Colonic mucosa (tissue), 4 donors: ENCODE measurements at regions not wholly inside any gene's neighbourhood (a gene's known extent, or its start where the extent isn't known, plus 50 kb on each side); places are given as distances from the start of the nearest gene placed in this dataset.

Experiments
- DNase-seq: peaks from one replicate; pipeline ENCODE4 v3.0.0-alpha.2; 2020
- H3K27ac ChIP-seq: fragments of 200-600 bp; one replicate; pipeline ENCODE4 v1.8.0; 2021
- H3K27me3 ChIP-seq: fragments of 200-600 bp; one replicate; pipeline ENCODE4 v1.8.0; 2021
- H3K36me3 ChIP-seq: fragments of 200-600 bp; one replicate; pipeline ENCODE4 v1.8.0; 2021
- H3K4me1 ChIP-seq: fragments of 200-600 bp; one replicate; pipeline ENCODE4 v1.8.0; 2021; ENCODE audit warnings: mild to moderate bottlenecking
- H3K4me3 ChIP-seq: fragments of 200-600 bp; one replicate; pipeline ENCODE4 v1.8.0; 2021
- H3K9ac ChIP-seq, 2 donors: one replicate each; pipeline ENCODE4 v1.7.0; 2013; ENCODE audit warnings: control low read depth in 2 of 2, low read depth in 2 of 2, low read length in 2 of 2
- H3K9me3 ChIP-seq: fragments of 200-600 bp; one replicate; pipeline ENCODE4 v1.8.0; 2021
- CTCF ChIP-seq: fragments of 200-600 bp; IDR thresholded peaks from one replicate; pipeline ENCODE4 v1.8.0; 2022; ENCODE audit warnings: antibody characterized with exemption, mild to moderate bottlenecking
- intact Hi-C: fragments of 100-400 bp; cut with DNase I; formaldehyde crosslinking; loops from one replicate; pipeline ENCODE4 v1.14.1; 2022
- donor health status: healthy.
- donor health status: DM: no; HTN: no; CAD: no.
- donor health status: DM: no; HTN: no; CAD: no.

GRCh38 chr12:38155020-38155395 lies 161.6 kb upstream of the ALG10B start:
- Histone ChIP-seq H3K9me3 (no peaks in the 10 kb centered on the region), H3K4me1 (no peaks in the 10 kb centered on the region), H3K4me3 (no peak overlapping the region), H3K9ac (no peak overlapping the region), H3K27me3 (no peaks in the 10 kb centered on the region), H3K36me3 (no peaks in the 10 kb centered on the region), H3K27ac (no peak overlapping the region)
- intact Hi-C loops, result no loop called here
- TF ChIP-seq CTCF, result no peak
- no peak for DNase-seq

DNA sequence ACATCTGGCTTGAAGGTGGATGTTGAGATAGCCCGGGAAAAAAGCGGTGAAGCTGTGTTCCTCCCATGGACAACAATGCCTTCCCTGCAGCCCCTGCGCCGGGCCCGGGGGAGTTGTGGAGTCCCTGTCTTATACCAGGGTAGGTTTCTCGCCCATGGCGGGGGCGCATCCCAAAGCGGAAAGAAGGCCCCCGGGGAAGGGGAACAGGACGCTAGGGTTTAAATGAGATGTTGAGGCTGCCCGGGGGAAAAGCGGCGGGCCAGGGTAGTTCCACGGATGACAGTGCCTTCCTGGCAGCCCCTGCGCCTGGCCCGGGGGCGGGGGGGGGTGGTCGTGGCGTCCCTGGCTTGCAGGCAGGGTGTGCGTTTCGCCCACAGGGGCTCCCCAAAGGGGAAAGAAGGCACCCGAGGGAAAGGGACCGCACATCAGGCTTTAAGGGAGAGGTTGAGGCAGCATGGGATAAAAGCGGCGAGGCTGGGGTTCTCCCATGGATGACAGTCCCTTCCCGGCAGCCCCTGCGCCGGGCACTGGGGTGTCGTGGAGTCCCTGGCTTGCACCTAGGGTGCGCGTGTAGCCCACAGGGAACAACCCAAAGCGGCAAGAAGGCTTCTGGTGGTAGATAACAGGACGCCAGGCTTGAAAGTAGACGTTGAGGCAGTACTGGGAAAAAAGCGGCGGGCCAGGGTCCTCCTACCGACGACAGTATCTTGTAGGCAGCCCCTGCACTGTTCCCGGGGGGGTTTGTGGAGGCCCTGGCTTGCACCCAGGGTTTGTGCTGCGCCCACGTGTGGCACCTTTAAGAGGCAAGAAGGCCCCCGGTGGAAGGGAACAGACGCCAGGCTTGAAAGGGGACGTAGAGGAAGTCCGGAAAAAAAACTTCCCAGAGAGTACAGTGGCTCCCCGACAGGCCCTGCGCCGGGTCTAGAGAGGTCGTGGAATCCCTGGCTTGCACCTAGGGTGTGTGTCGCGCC lies 160.8 kb upstream of the ALG10B start:
- Histone ChIP-seq H3K27me3 (no peaks in the 10 kb centered on the region), H3K4me1 (no peaks in the 10 kb centered on the region), H3K9me3 (no peaks in the 10 kb centered on the region), H3K27ac (no peak overlapping the region), H3K9ac (no peak overlapping the region), H3K36me3 (no peaks in the 10 kb centered on the region), H3K4me3 (no peak overlapping the region)
- peak; percentile 13 for DNase-seq
- intact Hi-C loops, result no loop called here
- TF ChIP-seq CTCF, result no peak

DNA sequence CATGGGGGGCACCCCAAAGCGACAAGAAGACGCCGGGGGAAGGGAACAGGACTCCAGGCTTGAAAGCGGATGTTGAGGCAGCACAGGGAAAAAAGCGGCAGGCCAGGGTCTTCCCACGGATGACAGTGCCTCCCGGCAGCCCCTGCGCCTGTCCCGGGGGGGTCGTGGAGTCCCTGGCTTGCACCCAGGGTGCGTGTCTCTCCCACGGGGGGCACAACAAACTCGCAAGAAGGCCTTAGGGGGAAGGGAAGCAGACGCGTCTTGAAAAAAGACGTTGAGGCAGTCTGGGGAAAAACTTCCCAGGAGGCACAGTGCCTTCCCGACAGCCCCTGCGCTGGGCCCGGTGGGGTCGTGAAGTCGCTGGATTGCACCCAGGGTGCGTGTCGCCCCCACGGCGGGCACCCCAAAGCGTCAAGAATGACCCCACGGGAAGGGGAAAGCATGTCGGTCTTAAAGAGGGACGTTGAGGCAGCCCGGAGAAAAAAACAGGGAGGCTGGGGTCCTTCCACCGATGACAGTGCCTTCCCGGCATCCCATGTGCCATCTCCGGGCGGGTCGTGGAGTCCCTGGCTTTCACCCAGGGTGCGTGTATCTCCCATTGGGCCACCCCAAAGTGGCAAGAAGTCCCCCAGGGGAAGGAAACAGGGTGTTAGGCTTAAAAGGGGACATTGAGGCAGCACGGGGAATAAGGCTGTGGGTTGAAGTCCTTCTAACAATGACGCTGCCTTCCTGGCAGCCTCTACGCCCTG lies 159.9 kb upstream of the ALG10B start:
- intact Hi-C loops, result no loop called here
- Histone ChIP-seq H3K27me3 (no peaks in the 10 kb centered on the region), H3K27ac (no peak overlapping the region), H3K4me1 (no peaks in the 10 kb centered on the region), H3K4me3 (no peak overlapping the region), H3K9me3 (no peaks in the 10 kb centered on the region), H3K36me3 (no peaks in the 10 kb centered on the region), H3K9ac (no peak overlapping the region)
- no peak for TF ChIP-seq CTCF
- DNase-seq, result peak; percentile 12

DNA sequence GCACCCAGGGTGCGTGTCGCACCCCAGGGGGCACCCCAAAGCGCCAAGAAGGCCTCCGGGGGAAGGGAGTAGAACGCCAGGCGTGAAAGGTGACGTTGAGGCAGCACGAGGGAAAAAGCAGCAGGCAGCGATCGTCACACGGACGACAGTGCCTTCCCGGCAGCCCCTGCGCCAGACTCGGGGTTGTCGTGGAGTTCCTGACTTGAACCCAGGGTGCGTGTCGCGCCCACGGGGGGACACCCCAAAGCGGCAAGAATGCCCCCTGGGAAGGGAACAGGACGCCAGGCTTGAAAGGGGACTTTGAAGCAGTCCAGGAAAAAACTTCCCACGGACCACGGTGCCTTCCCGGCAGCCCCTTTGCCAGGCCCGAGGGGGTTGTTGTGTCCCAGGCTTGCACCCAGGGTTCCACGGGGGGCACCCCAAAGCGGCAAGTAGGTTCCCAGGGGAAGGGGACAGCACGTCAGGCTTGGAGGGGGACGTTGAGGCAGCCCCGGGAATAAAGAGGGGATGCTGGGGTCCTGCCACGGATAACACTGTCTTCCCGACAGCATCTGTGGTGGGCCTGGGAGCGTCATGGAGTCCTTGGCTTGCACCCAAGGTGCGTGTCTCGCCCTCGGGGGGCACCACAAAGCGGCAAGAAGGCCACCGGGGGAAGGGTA lies 159.2 kb upstream of the ALG10B start:
- H3K9ac ChIP-seq, result no peak overlapping the region
- H3K9me3 ChIP-seq, result no peaks in the 10 kb centered on the region
- H3K27ac ChIP-seq, result no peak overlapping the region
- DNase-seq, result peak; percentile 15
- intact Hi-C loops, result no loop called here
- no peaks in the 10 kb centered on the region for H3K27me3 ChIP-seq
- H3K4me3 ChIP-seq, result no peak overlapping the region
- no peak for TF ChIP-seq CTCF
- H3K4me1 ChIP-seq, result no peaks in the 10 kb centered on the region
- no peaks in the 10 kb centered on the region for H3K36me3 ChIP-seq

DNA sequence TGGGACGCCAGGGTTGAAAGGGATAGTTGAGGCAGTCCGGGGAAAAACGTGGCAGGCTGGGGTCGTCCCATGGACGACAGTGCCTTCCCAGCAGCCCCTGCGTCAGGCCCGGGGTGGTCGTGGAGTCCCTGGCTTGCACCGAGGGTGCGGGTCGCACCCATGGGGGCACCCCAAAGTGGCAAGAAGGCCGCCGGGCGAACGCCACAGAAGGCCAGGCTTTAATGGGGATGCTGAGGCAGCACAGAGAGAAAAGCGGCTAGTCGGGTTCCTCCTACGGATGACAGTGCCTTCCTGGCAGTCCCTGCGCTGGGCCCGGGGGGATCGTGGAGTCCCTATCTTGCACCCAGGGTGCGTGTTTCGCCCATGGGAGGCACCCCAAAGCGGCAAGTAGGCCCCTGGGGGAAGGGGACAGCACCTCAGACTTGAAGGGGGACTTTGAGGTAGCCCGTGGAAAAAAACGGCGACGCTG lies 158.6 kb upstream of the ALG10B start:
- Histone ChIP-seq H3K4me1 (no peaks in the 10 kb centered on the region), H3K9me3 (no peaks in the 10 kb centered on the region), H3K36me3 (no peaks in the 10 kb centered on the region), H3K4me3 (no peak overlapping the region), H3K27me3 (no peaks in the 10 kb centered on the region), H3K9ac (no peak overlapping the region), H3K27ac (no peak overlapping the region)
- intact Hi-C loops, result no loop called here
- TF ChIP-seq CTCF, result no peak
- peak; percentile 9 for DNase-seq
